Fibroblast of lung (primary cell): ENCODE measurements at regions not wholly inside any gene's neighbourhood (a gene's known extent, or its start where the extent isn't known, plus 50 kb on each side); places are given as distances from the start of the nearest gene placed in this dataset.

Experiments
- EZH2 ChIP-seq: IDR thresholded peaks from 2 replicates; pipeline ENCODE4 v1.5.1; 2012; ENCODE audit warnings: low read length, control low read depth, mild to moderate bottlenecking; ENCODE audit errors: missing control alignments
- TF ChIP-seq, protein P1 (sequence below), 2 donors: IDR thresholded peaks in 1 of 2; conservative IDR thresholded peaks in 1 of 2; 1 replicate in 1 of 2; 2 replicates in 1 of 2; pipeline ENCODE4 v1.5.1; 2011 to 2012; ENCODE audit warnings: low read length in 2 of 2, control low read depth in 1 of 2, inconsistent platforms in 1 of 2, low read depth in 1 of 2, mild to moderate bottlenecking in 1 of 2

DNA sequence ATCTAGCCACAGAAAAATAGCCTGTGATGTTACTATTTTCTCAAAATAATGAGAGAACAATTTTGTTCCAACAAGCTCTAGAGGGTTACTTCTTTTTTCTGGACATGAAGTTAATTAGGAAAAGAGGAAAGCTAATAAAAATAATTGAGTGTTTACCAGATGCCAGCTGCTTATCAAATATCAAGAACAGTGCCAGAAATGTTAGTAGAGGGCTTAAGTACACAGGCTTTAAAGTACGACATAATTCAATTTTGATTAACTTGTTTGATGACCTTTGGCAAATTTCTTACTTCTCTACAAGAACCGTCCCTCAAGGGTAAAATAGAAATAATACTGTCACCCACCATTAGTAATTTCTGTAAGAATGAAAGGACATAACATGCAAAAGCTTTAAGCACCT is 977.0 kb downstream of the FSTL5 start:
- TF ChIP-seq, protein P1, sequence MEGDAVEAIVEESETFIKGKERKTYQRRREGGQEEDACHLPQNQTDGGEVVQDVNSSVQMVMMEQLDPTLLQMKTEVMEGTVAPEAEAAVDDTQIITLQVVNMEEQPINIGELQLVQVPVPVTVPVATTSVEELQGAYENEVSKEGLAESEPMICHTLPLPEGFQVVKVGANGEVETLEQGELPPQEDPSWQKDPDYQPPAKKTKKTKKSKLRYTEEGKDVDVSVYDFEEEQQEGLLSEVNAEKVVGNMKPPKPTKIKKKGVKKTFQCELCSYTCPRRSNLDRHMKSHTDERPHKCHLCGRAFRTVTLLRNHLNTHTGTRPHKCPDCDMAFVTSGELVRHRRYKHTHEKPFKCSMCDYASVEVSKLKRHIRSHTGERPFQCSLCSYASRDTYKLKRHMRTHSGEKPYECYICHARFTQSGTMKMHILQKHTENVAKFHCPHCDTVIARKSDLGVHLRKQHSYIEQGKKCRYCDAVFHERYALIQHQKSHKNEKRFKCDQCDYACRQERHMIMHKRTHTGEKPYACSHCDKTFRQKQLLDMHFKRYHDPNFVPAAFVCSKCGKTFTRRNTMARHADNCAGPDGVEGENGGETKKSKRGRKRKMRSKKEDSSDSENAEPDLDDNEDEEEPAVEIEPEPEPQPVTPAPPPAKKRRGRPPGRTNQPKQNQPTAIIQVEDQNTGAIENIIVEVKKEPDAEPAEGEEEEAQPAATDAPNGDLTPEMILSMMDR (conservative IDR thresholded peaks at IDR 0.05 in 1 of 2, IDR thresholded peaks at IDR 0.05 in 1 of 2; ENCODE audit: low read depth in 1 of 2, low read length in 2 of 2), result no peak
- no peak for TF ChIP-seq EZH2
